Peyer's patch (tissue), 4 donors: ENCODE measurements at regions not wholly inside any gene's neighbourhood (a gene's known extent, or its start where the extent isn't known, plus 50 kb on each side); places are given as distances from the start of the nearest gene placed in this dataset.

Experiments used
- DNase-seq, 3 donors: peaks; one replicate each; pipeline ENCODE4 v3.0.0-alpha.2; 2017 to 2019
- H3K27ac ChIP-seq, 4 donors: fragments of 200-600 bp; sonication (generic); one replicate each; pipeline ENCODE4 v1.5.1; 2016 to 2019
- H3K27me3 ChIP-seq, 2 donors: fragments of 200-600 bp; sonication (generic); one replicate each; pipeline ENCODE4 v1.5.1; 2019
- H3K36me3 ChIP-seq, 3 donors: fragments of 200-600 bp; sonication (generic); one replicate each; pipeline ENCODE4 v1.5.1; 2016 to 2019
- H3K4me1 ChIP-seq, 4 donors: fragments of 200-600 bp; sonication (generic); one replicate each; pipeline ENCODE4 v1.5.1; 2016 to 2019
- H3K4me3 ChIP-seq, 4 donors: fragments of 200-600 bp; sonication (generic); 1 replicate in 3 of 4; 2 replicates in 1 of 4; pipeline ENCODE4 v1.5.1; 2016 to 2019; ENCODE audit warnings: mild to moderate bottlenecking in 1 of 4
- H3K9me3 ChIP-seq, 4 donors: fragments of 200-600 bp; sonication (generic); one replicate each; pipeline ENCODE4 v1.5.1; 2016 to 2019; ENCODE audit warnings: mild to moderate bottlenecking in 1 of 4
- POLR2A ChIP-seq, 2 donors: fragments of 450-650 bp; IDR thresholded peaks; one replicate each; pipeline ENCODE4 v1.5.1; 2017; ENCODE audit warnings: antibody characterized with exemption in 2 of 2, mild to moderate bottlenecking in 2 of 2, moderate library complexity in 2 of 2
- TF ChIP-seq, protein P1 (sequence below), 6 experiments: fragments of 450-650 bp in 4 of 6; fragments of 200-600 bp in 2 of 6; sonication (generic) in 1 of 6; IDR thresholded peaks; one replicate each; pipeline ENCODE4 v1.5.1; 2017 to 2019; ENCODE audit warnings: antibody characterized with exemption in 6 of 6, mild to moderate bottlenecking in 3 of 6, moderate library complexity in 1 of 6

DNA sequence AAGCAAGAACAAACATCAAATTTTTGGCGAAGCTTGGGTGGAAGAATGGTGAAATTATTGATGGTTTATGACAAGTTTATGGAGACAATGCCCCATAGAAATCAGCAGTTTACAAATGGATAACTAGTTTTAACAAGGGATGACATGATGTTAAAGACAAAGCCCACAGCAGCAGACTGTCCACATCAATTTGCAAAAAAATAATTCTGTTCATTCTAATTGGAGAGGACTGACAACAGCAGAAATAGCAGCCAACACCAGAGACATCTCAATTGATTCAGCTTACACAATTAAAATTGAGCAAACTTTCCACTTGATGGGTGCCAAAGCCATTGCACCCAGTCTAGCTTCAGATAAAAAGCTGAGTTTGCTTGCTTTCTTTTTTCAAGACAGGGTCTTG, 82.7 kb upstream of the STK32A start:
- Histone ChIP-seq H3K27ac (no peak overlapping the region), H3K27me3 (no peaks in the 10 kb centered on the region), H3K4me1 (no peaks in the 10 kb centered on the region), H3K4me3 (no peak overlapping the region), H3K9me3 (no peaks in the 10 kb centered on the region), H3K36me3 (no peaks in the 10 kb centered on the region)
- no peak for DNase-seq
- no peak for TF ChIP-seq POLR2A (IDR thresholded peaks at IDR 0.05)
- TF ChIP-seq, protein P1, sequence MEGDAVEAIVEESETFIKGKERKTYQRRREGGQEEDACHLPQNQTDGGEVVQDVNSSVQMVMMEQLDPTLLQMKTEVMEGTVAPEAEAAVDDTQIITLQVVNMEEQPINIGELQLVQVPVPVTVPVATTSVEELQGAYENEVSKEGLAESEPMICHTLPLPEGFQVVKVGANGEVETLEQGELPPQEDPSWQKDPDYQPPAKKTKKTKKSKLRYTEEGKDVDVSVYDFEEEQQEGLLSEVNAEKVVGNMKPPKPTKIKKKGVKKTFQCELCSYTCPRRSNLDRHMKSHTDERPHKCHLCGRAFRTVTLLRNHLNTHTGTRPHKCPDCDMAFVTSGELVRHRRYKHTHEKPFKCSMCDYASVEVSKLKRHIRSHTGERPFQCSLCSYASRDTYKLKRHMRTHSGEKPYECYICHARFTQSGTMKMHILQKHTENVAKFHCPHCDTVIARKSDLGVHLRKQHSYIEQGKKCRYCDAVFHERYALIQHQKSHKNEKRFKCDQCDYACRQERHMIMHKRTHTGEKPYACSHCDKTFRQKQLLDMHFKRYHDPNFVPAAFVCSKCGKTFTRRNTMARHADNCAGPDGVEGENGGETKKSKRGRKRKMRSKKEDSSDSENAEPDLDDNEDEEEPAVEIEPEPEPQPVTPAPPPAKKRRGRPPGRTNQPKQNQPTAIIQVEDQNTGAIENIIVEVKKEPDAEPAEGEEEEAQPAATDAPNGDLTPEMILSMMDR (IDR thresholded peaks at IDR 0.05) = no peak

DNA sequence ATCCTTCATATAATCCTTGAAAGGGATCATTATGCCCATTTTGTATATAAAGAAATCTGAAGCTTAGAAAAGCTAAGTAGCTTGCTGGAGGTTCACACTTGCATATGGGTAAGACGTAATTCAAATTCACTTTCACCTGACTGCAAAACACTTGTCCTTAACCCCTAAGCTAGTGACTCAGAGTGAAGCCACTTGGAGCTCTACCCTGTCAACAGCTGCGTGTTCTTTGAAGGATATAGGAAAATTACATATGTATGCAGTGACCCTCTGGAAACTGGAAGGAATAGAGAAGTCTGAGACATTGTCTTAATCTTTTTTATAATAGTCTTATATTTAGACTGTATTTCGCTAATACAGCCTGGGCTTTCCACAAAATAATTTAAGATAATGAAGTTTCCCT, 80.0 kb upstream of the STK32A start:
- H3K27me3 ChIP-seq = no peaks in the 10 kb centered on the region
- H3K36me3 ChIP-seq = no peaks in the 10 kb centered on the region
- H3K9me3 ChIP-seq = no peaks in the 10 kb centered on the region
- no peak for TF ChIP-seq POLR2A (IDR thresholded peaks at IDR 0.05)
- TF ChIP-seq, protein P1 (IDR thresholded peaks at IDR 0.05) = no peak
- no peak overlapping the region for H3K4me3 ChIP-seq
- H3K4me1 ChIP-seq = no peaks in the 10 kb centered on the region
- no peak overlapping the region for H3K27ac ChIP-seq
- DNase-seq = no peak

DNA sequence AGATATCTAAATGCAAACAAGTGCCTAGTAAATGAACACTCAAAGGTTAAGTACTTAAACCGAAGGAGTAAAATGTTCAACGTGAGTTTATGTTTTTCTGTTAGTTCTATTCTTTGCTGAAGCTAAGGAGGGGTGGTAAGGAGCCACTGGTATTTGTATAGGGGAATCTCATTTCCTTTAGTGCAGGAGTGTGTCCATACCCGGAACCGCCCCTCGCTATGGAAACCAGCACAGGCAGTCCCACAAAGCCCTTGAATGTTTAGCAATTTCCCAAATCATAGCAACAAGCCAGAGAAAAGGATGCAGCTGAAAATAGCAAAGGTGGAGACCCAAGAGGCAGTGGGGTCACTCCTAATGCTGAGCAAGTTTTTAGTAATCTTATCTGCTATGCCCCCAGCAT, 78.8 kb upstream of the STK32A start:
- H3K36me3 ChIP-seq = no peaks in the 10 kb centered on the region
- H3K27me3 ChIP-seq = no peaks in the 10 kb centered on the region
- no peaks in the 10 kb centered on the region for H3K4me1 ChIP-seq
- no peak overlapping the region for H3K27ac ChIP-seq
- DNase-seq = no peak
- H3K4me3 ChIP-seq = no peak overlapping the region
- no peaks in the 10 kb centered on the region for H3K9me3 ChIP-seq
- TF ChIP-seq, protein P1 (IDR thresholded peaks at IDR 0.05) = no peak
- TF ChIP-seq POLR2A (IDR thresholded peaks at IDR 0.05) = no peak

DNA sequence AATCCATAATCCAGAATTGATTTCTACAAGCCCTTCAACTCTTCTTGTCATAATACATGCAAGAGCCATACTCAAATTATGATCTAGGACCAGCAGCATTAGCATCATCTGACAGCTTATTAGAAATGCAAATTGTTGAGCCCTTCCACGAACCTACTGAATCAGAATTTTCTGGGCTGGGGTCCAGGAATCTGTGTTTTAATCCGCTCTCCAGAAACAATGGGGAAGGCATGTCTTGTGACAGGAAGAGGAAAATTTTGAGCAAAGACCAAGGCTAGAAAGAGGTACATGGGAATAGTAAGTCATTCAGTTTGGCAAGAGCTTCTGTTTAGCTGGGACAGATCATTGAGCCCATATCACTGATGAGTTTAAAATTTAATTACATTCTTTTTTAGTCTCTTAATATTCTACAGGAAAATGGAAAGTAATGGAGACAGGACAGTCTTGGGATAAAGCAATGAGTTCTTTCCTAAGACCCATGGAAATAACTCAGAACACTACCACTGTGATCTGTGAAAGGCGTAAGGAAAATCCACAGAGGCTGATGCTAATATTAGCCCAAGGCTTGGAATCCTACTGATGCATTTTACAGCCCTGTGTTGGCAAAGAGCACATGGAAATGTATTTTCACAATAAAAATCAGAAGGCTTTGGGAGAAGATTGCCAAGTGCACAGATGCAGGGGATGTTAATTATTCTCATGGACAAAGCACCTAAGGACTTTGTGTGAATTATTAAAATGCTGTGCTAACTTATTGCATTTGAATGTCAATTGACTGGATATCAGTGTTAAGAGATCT, 73.7 kb upstream of the STK32A start:
- Histone ChIP-seq H3K4me3 (no peak overlapping the region), H3K27me3 (no peaks in the 10 kb centered on the region), H3K36me3 (no peaks in the 10 kb centered on the region), H3K4me1 (no peaks in the 10 kb centered on the region), H3K27ac (no peak overlapping the region), H3K9me3 (no peaks in the 10 kb centered on the region)
- DNase-seq = no peak
- TF ChIP-seq, protein P1 (IDR thresholded peaks at IDR 0.05) = no peak
- TF ChIP-seq POLR2A (IDR thresholded peaks at IDR 0.05) = no peak

DNA sequence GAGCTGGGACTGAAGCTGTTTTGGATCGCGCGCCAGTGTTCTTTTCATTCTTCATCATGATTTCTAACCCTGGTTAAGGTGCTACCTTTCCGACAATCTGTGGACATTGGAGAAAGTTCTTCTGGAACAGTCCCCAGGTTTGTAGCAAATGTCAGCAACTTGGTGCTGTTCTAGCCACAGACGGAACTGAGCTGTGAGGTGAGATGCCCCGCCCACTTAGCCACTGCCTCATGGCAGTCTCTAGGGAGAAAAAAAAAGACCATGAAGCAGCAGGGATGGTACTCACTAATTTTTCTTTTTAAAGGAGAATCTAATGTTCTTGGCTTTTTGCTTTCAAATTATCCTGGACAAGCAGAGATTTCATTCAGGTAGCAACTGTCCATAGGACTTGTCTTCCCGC, 72.1 kb upstream of the STK32A start:
- DNase-seq = no peak
- Histone ChIP-seq H3K27me3 (no peaks in the 10 kb centered on the region), H3K36me3 (no peaks in the 10 kb centered on the region), H3K27ac (no peak overlapping the region), H3K4me3 (no peak overlapping the region), H3K4me1 (peaks cover 0 to under 1% (median 0%) of the 10 kb centered on the region in 4 donors), H3K9me3 (no peaks in the 10 kb centered on the region)
- TF ChIP-seq, protein P1 (IDR thresholded peaks at IDR 0.05) = no peak
- no peak for TF ChIP-seq POLR2A (IDR thresholded peaks at IDR 0.05)
